LNCaP clone FGC (cell line): ENCODE measurements at regions not wholly inside any gene's neighbourhood (a gene's known extent, or its start where the extent isn't known, plus 50 kb on each side); places are given as distances from the start of the nearest gene placed in this dataset.

Experiments used
- DNase-seq: peaks from one replicate; pipeline ENCODE4 v3.0.0-alpha.2; 2011; ENCODE audit warnings: low read depth
- H3K4me3 ChIP-seq: 2 replicates; pipeline ENCODE4 v1.5.1; 2011; ENCODE audit warnings: mild to moderate bottlenecking, low read depth, low read length, control low read depth
- CTCF ChIP-seq: IDR thresholded peaks from 2 replicates; pipeline ENCODE4 v1.5.1; 2012; ENCODE audit warnings: mild to moderate bottlenecking; ENCODE audit not compliant: control insufficient read depth, insufficient read depth; ENCODE audit errors: extremely low read depth

GRCh38 chr2:898319-898718 is 52.3 kb upstream of the SNTG2 start:
- TF ChIP-seq CTCF, result peak; percentile 73
- peak; percentile 58 for DNase-seq
- no peak overlapping the region for H3K4me3 ChIP-seq

- no peak overlapping the region for H3K4me3 ChIP-seq
- no peak for TF ChIP-seq CTCF
- no peak for DNase-seq
Measured at GRCh38 chr2:897091-897490, 53.6 kb upstream of the SNTG2 start.

GRCh38 chr2:893311-893710 is 57.3 kb upstream of the SNTG2 start:
- no peak for TF ChIP-seq CTCF
- DNase-seq, result peak; percentile 91
- H3K4me3 ChIP-seq, result no peak overlapping the region

- no peak for DNase-seq
- no peak for TF ChIP-seq CTCF
- no peak overlapping the region for H3K4me3 ChIP-seq
Measured at GRCh38 chr2:892892-893291, 57.8 kb upstream of the SNTG2 start.

- no peak for TF ChIP-seq CTCF
- H3K4me3 ChIP-seq, result no peak overlapping the region
- no peak for DNase-seq
Measured at GRCh38 chr2:892401-892800, 58.2 kb upstream of the SNTG2 start.

- H3K4me3 ChIP-seq, result no peak overlapping the region
- no peak for TF ChIP-seq CTCF
- DNase-seq, result no peak
Measured at GRCh38 chr2:891734-892133, 58.9 kb upstream of the SNTG2 start.

- TF ChIP-seq CTCF, result no peak
- no peak for DNase-seq
- no peak overlapping the region for H3K4me3 ChIP-seq
Measured at GRCh38 chr2:890791-891190, 59.9 kb upstream of the SNTG2 start.
